OCI-LY7 (cell line): ENCODE measurements at regions not wholly inside any gene's neighbourhood (a gene's known extent, or its start where the extent isn't known, plus 50 kb on each side); places are given as distances from the start of the nearest gene placed in this dataset.

Source experiments
- BruUV-seq: library from RNA; stranded (reverse); fragments of 400-500 nt; replicated peaks from 2 replicates; lab custom pipeline; 2021; lab: Mats Ljungman, UMichigan
- CTCF ChIA-PET: fragments of 300-600 bp; sonication (Branson Sonifier 250); formaldehyde crosslinking; loops from one replicate; lab custom pipeline; 2022; ENCODE audit warnings: antibody characterized with exemption; ENCODE audit not compliant: unreplicated experiment; lab: Charles Lee
- POLR2A ChIA-PET: fragments of 300-600 bp; sonication (Branson Sonifier 250); formaldehyde crosslinking; loops from one replicate; lab custom pipeline; 2022; ENCODE audit warnings: antibody characterized with exemption; lab: Charles Lee
- DNase-seq: peaks from one replicate; pipeline ENCODE4 v3.0.0-alpha.2; 2015; ENCODE audit warnings: low spot score
- H2AFZ ChIP-seq: fragments of 200-600 bp; sonication (generic), shearing (Covaris generic); 2 replicates; pipeline ENCODE4 v1.6.1; 2014; ENCODE audit warnings: mild to moderate bottlenecking, antibody characterized with exemption, low read length, moderate library complexity
- H3K27ac ChIP-seq: fragments of 200-600 bp; sonication (generic); 2 replicates; pipeline ENCODE4 v1.5.1; 2014; ENCODE audit warnings: mixed run types, low read depth, mild to moderate bottlenecking, moderate library complexity, low read length, inconsistent platforms; ENCODE audit not compliant: poor library complexity, severe bottlenecking
- H3K36me3 ChIP-seq: fragments of 200-600 bp; sonication (generic); 2 replicates; pipeline ENCODE4 v1.6.1; 2014; ENCODE audit warnings: mild to moderate bottlenecking, antibody characterized with exemption, low read length, moderate library complexity, mixed read lengths; ENCODE audit not compliant: insufficient read depth
- H3K4me1 ChIP-seq: fragments of 200-600 bp; sonication (generic); 2 replicates; pipeline ENCODE4 v1.5.1; 2014; ENCODE audit warnings: mild to moderate bottlenecking, low read length; ENCODE audit not compliant: insufficient read depth, poor library complexity, severe bottlenecking
- H3K4me2 ChIP-seq: fragments of 200-600 bp; sonication (generic); 2 replicates; pipeline ENCODE4 v1.6.1; 2014; ENCODE audit warnings: mild to moderate bottlenecking, low read length
- H3K4me3 ChIP-seq: fragments of 200-600 bp; sonication (generic); 2 replicates; pipeline ENCODE4 v1.5.1; 2014; ENCODE audit warnings: mild to moderate bottlenecking, low read depth, low read length; ENCODE audit not compliant: poor library complexity, severe bottlenecking
- H3K79me2 ChIP-seq: fragments of 200-600 bp; sonication (generic); 2 replicates; pipeline ENCODE4 v1.6.1; 2016; ENCODE audit warnings: low read depth, mild to moderate bottlenecking, low read length, moderate library complexity, mixed read lengths; ENCODE audit not compliant: insufficient read depth
- H3K9me2 ChIP-seq: fragments of 200-600 bp; sonication (generic); 2 replicates; pipeline ENCODE4 v1.6.1; 2016; ENCODE audit warnings: mild to moderate bottlenecking, low read length, mixed read lengths; ENCODE audit not compliant: insufficient read depth
- H3K9me3 ChIP-seq: fragments of 200-600 bp; sonication (generic); 2 replicates; pipeline ENCODE4 v1.6.1; 2014; ENCODE audit warnings: mild to moderate bottlenecking, mixed run types, low read length, mixed read lengths
- H4K20me1 ChIP-seq: fragments of 200-600 bp; sonication (generic); 2 replicates; pipeline ENCODE4 v1.6.1; 2014; ENCODE audit warnings: mild to moderate bottlenecking, antibody characterized with exemption, low read length, moderate library complexity, mixed read lengths; ENCODE audit not compliant: insufficient read depth
- CTCF ChIP-seq: fragments of 200-600 bp; sonication (generic); conservative IDR thresholded peaks from 2 replicates; pipeline ENCODE4 v1.5.1; 2014; ENCODE audit warnings: mild to moderate bottlenecking, antibody characterized with exemption, low read length, moderate library complexity, mixed read lengths
- EZH2phosphoT487 ChIP-seq: fragments of 200-600 bp; sonication (generic); IDR thresholded peaks from 2 replicates; pipeline ENCODE4 v1.6.1; 2018; ENCODE audit warnings: low read depth, borderline replicate concordance, mild to moderate bottlenecking, mixed run types, antibody characterized with exemption, low read length, moderate library complexity, mixed read lengths
- intact Hi-C: fragments of 100-400 bp; cut with micrococcal nuclease; formaldehyde crosslinking; loops from one replicate; pipeline ENCODE4 v1.10.0; 2022; ENCODE audit not compliant: unreplicated experiment

DNA sequence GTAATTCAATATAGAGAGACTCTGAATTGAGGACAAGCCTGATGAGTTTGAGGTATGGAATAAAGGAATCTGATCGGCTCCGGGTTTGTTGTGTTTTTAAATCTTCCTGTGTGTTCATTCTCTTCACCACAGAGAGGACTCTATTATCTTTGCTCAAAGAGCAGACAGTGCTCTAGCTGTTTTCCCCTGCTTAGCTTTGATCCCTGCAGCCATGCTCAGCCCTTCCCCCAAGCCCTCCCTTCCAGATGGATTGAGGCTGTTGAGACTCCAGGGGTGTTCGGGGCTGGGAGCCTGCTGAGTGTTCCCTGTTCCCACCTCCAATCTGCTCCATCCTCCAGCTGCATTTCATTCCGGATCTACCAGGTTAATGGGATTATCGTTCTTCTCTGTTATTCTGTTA is 74.2 kb upstream of the CXADR start:
- BruUV-seq: no TSS peak
- Histone ChIP-seq H3K4me2 (peak overlapping the region; percentile 78), H3K36me3 (no peaks in the 10 kb centered on the region), H3K27ac (no peak overlapping the region), H4K20me1 (no peaks in the 10 kb centered on the region), H3K9me3 (no peaks in the 10 kb centered on the region), H3K79me2 (no peaks in the 10 kb centered on the region), H2AFZ (peak overlapping the region; percentile 86; the same call in 1 of the 2 replicates), H3K4me1 (peaks cover 33% of the 10 kb centered on the region), H3K9me2 (no peaks in the 10 kb centered on the region), H3K4me3 (no peak overlapping the region)
- TF ChIP-seq EZH2phosphoT487: no peak
- TF ChIP-seq CTCF: no peak
- intact Hi-C loops: no loop called here
- ChIA-PET POLR2A (interaction anchor here (0.7 to 2.2 kb wide), 5 partner anchors 10 to 52 kb away, joined by 3 to 9 read pairs (median 3); no protein-coding TSS in a partner anchor), CTCF (interaction anchor here (0.9 to 1.0 kb wide), 2 partner anchors 11 to 75 kb away, joined by 3 read pairs; no protein-coding TSS in a partner anchor)
- DNase-seq: no peak

- ChIA-PET POLR2A (interaction anchor here (0.7 to 2.0 kb wide), 9 partner anchors 8 to 61 kb away, joined by 3 to 5 read pairs (median 4); no protein-coding TSS in a partner anchor), CTCF (no interaction called here)
- Histone ChIP-seq H3K36me3 (no peaks in the 10 kb centered on the region), H3K4me2 (no peak overlapping the region), H3K9me3 (no peaks in the 10 kb centered on the region), H3K9me2 (no peaks in the 10 kb centered on the region), H2AFZ (peak overlapping the region; percentile 28; the same call in 1 of the 2 replicates), H3K4me1 (peaks cover 26% of the 10 kb centered on the region), H3K79me2 (no peaks in the 10 kb centered on the region), H4K20me1 (no peaks in the 10 kb centered on the region), H3K27ac (no peak overlapping the region), H3K4me3 (no peak overlapping the region)
- no peak for TF ChIP-seq EZH2phosphoT487
- TF ChIP-seq CTCF: no peak
- no peak for DNase-seq
- intact Hi-C loops: no loop called here
- BruUV-seq: no TSS peak
Observed at GRCh38 chr21:17440969-17441368, 71.9 kb upstream of the CXADR start.

DNA sequence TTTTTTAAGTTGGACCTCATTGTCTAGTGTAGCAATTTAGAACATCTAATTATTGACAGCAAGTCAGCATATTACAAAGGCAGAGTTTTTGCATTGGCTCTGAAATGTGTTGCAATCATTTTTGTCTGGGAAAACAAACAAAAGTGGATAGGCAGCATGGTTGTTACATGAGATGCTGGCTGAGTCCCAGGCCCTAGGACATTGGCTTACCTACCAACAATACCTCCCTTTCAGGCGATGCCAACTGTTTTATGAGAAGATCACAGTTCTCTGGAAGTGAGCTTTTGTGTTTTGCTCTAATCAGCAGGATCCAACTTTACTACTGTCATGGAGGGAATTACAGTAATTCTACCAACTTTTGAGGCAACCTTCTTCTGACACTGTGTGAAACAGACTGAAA is 71.5 kb upstream of the CXADR start:
- POLR2A ChIA-PET: interaction anchor here (0.7 to 2.0 kb wide), 10 partner anchors 9 to 61 kb away, joined by 3 to 5 read pairs (median 4); no protein-coding TSS in a partner anchor
- intact Hi-C loops: no loop called here
- Histone ChIP-seq H3K36me3 (no peaks in the 10 kb centered on the region), H3K4me1 (peaks cover 26% of the 10 kb centered on the region), H3K4me2 (no peak overlapping the region), H4K20me1 (no peaks in the 10 kb centered on the region), H3K9me3 (no peaks in the 10 kb centered on the region), H3K4me3 (no peak overlapping the region), H3K27ac (no peak overlapping the region), H3K79me2 (no peaks in the 10 kb centered on the region), H3K9me2 (no peaks in the 10 kb centered on the region), H2AFZ (peak overlapping the region; percentile 11; the same call in 1 of the 2 replicates)
- TF ChIP-seq CTCF (no peak), EZH2phosphoT487 (no peak)
- CTCF ChIA-PET: interaction anchor here (0.7 kb wide), 1 partner anchor 9 kb away, joined by 6 read pairs; no protein-coding TSS in a partner anchor
- no peak for DNase-seq
- BruUV-seq: no TSS peak
